Stimulated activated CD8-positive, alpha-beta memory T cell treated with anti-CD3 and anti-CD28 coated beads, Interleukin-4, amount 100 ng/mL, for 4 hours (primary cell): ENCODE measurements at regions not wholly inside any gene's neighbourhood (a gene's known extent, or its start where the extent isn't known, plus 50 kb on each side); places are given as distances from the start of the nearest gene placed in this dataset.
"Not testable (repeated sequence)": the region's sequence is repeated elsewhere in the genome, so short reads cannot be mapped to it uniquely, and the experiment has no call there.

Experiments
- DNase-seq, 2 donors: peaks; one replicate each; pipeline ENCODE4 v3.0.0-alpha.2; 2020; ENCODE audit warnings: low read depth in 2 of 2, low spot score in 1 of 2

DNA sequence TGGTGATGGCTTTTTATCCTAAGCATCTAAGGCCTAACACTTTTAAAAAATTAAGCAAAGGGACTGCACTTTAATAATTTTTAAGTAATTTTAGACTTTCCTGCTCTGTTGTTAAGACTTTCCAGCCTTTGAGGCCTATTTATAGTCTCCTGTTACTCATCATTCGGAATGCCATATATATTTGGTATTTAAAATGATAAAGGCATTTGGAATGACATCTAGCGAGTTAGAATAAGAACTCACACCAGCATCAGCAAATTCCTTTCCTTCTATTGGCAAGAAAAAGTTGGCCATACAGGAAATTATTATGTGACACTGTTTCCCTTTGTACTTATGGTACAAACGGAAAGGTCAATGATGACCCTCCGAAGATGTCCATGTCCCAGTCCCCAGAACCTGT, 88.1 kb upstream of the STMND1 start:
- no peak for DNase-seq

DNA sequence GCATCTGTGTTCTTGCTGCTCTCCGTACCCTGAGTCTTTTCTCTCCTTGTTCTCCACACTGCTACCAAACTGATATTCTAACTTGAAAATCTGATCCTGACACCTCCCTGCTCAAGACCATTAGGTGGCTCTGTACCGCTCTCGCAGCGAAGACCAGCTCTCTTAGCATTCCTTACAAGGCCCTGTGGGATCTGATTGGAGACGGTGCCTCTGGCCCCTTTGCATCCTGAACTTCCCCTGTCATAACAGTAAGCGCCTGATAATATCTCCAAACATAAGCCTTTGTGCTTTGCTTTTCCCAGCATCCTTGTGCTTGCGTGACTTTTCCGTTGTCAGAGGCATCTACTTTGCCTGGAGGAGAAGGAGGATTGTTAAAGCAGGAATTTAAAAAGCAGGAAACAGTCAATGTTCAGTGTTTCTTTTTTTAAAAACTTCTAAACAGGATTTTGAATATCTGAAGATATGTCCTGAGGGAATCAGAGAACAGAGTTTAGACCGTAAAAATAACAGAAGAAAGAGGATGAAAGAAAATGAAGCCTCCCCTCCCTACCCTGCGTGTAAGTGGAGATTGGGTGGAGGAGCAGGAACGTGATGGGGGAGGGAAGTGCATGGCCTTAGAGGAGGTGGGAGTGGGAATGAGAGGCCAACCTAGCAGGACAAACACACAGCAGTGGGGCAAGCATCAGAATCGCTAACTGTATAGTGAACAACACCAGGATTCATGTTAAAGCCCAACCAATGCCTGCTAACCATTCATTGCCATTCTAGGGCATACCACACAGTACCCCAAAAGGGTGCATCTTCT, 89.2 kb upstream of the STMND1 start:
- DNase-seq, result no peak

DNA sequence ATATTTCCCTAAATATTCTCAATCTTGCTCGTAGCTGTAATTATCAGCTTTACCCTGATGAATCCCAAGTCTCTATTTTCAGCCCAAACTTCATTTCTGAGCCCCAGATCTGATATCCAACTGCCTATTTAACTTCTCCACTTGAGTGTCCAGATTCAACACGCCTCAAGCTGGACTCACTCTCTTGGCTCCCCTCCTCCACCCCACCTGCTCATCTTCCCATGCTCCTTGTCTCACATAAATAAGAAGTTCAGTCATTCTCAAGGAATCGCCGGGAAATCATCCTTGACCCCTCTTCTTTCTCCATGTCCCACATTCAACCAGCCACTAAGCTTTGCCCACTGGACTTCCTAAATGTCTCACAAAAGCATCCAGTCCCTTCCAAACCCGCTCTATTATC, 89.9 kb upstream of the STMND1 start:
- no peak for DNase-seq

DNA sequence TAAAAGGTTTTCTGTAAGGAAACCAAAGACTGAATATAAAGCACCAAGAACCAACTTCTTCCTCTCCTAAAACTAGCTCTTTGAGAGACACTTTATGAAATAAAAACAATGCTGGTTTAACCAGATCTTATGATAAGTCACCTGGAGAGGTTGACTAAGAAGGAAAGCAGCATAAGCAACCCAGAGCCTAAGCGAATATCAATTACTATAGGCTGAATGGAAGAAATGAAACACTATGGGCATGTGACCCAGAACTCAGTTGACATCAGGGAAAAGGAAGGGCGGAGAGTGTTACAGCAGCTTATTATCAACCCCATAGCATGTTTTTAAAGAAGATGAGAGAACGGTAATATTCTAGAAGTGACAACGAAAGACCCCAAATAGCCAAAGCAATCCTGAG, 94.1 kb upstream of the STMND1 start:
- no peak for DNase-seq

DNA sequence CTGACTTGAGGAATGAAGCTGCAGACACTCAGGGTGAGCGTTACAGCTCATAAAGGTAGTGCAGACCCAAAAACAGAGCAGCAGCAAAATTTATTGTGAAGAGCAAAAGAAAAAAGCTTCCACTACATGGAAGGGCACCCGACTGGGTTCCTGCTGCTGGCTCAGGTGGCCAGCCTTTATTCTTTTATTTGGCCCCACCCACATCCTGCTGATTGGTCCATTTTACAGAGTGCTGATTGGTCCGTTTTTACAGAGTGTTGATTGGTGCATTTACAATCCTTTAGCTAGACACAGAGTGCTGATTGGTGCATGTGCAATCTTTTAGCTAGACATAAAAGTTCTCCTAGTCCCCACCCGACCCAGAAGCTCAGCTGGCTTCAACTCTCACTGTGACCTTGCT, 95.3 kb upstream of the STMND1 start:
- DNase-seq, result no peak

DNA sequence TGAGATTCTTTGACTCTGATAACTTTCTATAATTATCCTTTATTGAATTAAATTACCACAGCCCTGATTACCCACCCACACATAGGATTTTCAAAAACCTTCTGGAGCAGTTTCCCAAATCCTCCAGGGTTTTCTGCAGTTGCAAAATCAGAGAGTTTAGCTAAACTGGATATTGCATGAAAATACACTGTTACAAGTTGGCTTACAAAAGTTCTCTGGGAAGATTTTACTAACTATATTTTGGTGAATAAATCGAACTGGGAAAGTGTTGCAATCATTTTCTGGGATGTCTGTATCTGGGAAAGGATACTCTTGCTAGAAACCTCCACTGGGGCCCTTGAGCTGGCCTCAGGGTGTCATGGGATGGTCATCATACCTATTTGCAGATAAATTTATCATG, 97.6 kb upstream of the STMND1 start:
- DNase-seq, result no peak

DNA sequence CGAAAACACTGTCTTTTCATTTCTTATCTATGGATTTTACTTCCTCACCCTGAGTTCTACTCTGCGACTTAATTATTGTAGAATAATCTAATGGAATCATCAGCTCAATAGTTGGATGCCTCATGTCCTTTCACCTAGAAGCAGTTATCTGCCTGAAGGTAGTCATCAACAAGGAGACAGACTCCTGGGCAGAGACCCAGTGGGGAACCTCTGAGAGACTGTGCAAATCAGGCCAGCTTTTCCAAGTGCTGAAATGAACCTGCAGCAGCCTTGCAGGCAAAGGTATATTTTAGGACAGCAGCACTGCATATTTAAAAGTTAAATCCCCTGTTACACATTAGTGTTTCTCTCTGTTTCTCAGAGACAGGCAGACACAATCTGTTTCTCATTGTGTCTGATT, 99.7 kb upstream of the STMND1 start:
- DNase-seq, result no peak

DNA sequence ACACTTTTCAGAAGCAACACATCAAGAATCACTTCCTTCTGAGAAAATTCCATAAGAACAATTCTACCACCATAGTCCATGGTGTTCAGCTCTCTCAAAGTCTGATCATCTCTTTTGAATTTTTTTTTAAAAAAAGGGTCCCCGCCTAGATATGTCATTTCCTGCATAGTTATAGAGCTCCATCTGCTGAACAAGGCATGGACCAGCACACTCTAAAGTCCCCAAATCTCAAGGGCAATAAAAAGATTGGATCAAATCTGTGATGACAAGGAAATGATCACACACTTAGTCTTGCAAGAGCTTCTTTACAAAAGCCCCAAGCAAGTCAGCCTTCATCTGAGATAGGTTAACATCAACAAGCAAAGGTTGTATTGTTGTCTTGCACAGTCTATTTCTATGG, 100.7 kb upstream of the STMND1 start:
- no peak for DNase-seq

DNA sequence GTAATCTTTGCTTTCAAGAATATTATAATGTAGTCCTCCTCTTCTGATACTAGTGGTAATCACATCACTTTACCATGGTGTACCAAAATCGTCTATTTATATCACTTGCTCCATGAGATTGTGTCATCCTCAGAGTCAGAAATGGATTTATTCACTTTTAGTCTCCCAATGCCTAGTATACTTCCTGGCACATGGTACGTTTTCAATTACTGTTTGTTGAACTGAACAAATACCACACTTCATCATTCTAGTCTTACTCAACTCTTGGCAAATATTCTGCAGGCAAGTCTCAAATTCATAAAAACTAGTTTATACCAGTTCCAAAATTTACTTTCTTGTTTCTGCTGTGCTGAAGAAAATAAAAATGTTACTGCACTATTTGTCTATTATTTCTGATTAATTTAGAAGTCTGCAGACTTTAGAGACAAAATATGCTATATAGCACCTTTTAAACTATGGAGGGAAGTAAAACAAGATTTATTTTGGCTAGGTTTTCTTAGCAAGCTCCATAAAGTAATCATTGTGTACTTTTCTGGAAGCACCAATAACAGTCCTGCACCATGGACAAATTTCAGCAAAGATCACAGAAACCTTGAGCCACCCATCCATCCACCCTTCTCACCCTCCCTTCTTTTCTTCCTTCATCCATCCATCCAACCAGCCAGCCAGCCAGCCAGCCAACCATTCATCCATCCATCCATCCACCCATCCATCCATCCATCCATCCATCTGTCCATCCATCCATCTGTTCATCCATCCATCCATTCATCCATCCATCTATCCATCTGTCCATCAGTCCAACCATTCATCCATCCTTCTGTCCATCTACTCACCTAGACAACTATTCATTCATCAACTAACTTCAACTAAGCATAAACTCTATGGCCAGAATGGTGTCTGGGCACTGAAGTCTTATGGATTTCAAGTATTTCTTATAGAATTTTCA, 102.1 kb upstream of the STMND1 start:
- no peak for DNase-seq

DNA sequence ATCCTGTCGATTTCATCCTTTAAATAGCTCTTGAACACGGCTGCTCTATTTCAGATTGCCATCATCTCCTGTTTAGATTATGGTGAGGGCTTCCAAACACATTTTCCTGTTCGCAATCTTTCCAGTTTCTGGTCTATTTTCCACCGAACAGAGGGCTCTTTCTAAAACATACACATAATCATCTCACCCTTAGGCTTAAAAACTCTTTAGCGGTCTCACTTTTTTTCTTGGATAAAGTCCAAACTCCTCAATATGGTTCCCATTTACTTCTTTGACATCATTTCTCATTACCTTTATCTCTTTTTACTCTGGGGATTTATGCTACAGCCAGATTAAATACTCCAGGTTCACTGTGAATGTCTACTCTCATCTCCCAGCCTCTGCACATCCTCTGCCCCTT, 103.4 kb upstream of the STMND1 start:
- no peak for DNase-seq

DNA sequence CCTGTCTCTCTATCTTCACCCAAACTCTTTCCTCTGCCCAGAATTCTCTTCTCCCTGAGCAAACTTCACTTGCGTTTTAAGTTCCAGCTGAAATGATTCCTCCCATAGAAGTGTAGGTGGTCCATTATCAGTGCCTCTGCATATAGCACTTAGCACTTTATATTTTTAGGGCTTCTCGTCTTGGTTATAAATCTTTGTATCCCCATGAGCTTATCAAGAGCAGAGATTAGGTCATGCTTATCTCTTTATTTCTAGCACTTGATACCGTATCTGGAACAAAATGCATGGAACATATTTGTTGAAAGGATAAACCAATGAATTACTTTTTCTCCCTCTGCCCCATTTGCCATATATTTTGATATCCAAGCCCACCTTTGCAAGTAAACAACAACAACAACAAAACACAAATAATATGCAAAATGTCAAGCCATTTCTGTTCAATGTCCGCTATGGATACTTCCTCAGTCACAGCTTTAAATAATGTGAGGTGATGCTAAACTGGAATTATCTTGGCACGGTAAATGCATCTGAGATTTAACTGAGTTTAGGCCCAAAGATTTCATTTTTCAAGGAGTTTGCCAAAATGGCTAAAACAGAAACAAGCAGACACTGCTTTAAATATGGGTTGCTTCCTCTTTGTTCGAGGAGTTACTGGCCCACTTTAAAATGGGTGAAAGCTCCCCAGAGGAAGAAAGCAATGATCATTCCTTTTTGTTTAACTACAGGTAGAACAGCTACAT, 106.2 kb upstream of the STMND1 start:
- DNase-seq, result no peak

DNA sequence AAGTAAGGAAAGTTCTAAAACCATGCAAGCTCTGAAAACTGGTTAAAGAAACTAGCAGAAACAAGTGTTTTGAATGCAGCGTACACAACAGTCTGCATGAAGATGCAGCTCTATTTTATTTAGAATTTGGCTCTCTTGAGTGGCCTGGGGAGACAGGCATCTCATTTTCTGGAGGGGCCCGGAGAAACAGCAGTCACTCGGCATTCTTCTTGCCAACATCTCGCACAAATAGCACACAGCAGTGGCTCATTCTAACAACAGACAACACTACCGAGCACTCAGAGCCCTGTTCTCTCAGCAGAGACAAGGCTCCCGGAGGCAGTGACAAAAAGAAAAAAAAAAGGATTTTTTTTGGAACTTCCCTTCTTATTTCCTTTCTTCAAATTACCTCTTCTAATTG, 108.5 kb upstream of the STMND1 start:
- DNase-seq, result no peak

DNA sequence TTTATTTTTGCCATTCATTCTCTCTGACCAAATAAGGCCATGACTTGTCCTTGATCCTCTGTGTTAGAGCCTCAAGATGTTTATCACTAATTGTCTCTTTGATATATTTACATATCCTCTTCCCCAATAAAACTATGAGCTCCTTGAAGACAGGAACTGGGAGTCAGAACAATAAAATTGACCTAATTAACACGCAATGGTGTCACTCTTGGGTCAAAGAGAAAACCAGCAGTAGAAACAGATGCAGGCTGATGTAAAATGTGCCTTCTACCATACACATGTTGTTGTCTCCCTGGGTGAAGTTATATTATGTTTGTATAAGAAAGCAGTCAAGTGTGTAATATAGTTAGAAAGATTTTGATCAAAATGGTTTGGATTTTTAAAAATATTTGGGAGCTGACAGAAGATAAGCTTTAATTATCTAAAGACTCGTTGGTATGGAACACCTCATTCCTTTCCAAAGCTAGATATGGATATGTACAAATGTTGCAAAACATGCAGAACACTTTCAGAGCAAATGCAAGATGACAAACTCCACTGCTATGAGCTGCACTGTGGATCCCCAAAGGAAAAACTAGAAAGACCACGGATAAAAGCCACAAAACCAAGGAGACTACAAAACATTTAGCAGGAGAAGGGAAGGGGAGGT, 109.7 kb upstream of the STMND1 start:
- no peak for DNase-seq

DNA sequence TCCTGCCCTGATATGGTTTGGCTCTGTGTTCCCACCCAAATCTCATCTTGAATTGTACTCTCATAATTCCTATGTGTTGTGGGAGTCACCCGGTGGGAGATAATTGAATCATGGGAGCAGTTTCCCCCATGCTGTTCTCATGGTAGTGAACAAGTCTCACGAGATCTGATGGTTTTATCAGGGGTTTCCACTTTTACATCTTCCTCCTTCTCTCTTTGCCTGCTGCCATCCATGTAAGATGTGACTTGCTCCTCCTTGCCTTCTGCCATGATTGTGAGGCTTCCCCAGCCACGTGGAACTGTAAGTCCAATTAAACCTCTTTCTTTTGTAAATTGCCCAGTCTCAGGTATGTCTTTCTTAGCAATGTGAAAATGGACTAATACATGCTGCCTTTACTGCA, 111.9 kb upstream of the STMND1 start:
- not testable (repeated sequence) for DNase-seq

DNA sequence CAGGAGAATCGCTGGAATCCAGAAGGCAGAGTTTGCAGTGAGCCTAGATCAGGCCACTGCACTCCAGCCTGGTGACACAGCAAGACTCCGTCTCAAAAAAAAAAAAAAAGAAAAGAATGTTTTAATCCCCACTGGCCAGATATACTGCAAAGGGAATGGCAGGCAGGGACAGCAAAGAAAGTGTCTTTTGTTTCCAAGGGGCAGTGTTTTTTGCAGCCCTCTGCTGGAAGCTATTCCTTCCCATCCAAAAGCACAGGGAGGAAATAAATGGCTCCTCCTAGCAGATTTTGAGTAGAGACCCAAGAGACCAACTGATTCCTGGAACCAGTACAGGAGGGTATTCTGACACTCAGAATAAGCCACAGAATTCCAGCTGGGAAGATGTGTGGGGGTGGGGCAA, 112.5 kb upstream of the STMND1 start:
- no peak for DNase-seq

DNA sequence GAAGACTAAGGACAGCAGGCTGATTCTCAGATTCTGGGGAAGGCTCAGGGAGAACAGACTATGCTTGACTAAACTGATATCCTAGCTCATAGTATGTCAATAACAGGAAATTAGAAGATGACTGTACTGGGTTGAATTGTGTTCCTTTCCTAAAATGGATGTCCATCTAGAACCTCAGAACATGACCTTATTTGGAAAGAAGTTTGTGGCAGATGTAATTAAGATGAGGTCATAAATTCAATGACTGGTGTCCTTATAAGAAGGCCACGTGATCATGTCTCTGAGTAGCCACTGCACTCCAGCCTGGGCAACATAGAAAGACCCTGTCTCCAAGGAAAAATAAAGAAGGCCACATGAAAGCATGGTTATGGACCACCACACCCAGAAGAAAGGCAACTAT, 113.9 kb upstream of the STMND1 start:
- no peak for DNase-seq

DNA sequence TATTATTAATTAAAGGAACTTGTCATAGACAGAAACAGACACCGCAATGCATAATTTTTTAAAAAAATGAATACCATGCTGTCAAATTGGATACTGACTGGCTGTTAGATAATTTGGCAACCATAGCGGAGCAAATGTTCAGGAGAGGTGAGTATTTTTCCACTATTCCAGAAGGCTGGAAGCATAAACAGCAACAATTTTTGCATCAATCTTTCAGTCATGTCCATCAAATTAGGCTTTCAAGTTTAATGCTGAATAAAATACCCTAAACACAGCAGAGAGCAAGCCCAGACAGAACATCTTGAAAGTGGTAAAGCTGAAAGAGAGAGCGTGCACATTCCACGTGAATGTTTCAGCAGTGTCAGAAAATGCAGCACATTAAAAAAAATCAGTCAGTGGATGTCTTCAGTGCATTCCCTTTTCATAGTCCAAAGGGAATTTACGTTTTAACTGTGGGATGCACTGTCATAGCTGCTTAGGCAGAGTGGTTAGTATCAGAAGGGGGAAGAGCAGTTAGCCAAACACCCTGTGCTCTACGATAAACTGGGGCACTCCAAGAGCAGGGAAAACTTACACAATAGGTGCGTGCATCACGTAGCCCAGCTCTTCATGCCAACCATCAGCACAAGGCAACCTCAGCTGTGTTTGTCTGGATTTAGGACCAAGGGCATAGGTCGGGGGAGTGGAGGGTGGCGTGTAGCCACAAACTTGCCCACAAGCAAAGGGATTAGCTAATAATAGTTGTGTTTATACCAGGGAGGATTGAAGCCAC, 116.2 kb upstream of the STMND1 start:
- DNase-seq, result no peak

DNA sequence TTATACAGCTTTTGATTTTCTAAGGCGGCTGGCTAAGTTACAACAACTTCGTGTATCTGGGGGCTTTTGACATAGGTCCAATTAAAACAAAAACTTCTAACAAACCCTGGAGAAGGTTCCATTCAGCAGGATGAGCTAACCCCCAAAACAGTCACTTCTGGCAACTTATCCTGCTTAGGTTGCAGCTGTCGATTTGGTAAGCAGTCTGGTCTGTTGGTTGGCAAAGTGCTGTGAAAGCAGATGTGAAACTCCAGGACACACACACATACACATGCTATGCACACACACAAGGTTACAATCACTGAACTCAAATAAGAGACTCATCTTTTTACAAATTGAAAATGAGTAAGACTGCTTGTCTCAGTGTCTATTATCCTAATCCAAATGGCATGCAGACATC, 119.0 kb upstream of the STMND1 start:
- DNase-seq, result no peak

DNA sequence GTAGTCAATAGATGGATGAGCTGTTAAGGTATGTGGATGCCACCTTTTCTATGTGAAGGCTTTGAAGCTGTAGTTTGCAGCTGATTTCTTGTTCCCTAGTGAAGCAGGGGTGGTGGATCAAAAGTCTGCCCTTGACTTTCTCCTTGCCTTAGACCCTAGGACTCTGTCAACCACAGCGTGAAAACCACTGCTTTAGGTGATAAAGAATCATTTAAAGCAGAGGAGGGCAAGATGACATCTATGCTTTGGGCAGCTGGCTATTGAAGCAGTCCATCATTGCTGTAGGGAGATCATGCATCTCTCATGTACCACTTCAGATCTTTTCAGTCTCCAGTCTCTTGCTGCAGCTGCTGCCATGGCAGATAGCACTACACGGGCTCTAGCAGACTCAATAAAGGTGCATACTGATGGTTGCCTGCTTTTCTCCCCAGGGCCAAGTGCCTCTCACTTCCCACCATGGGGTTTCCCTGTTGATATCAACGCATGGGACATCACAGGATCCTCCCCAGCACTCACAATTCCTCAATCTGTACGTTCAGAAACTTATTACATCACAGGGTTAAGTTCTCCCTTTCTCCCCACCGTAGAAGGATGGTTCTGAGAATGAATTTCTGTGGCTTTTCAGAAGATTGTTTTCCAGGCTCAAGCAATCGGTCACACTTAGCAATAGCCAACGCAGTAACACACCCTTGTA, 122.0 kb upstream of the STMND1 start:
- DNase-seq, result no peak

DNA sequence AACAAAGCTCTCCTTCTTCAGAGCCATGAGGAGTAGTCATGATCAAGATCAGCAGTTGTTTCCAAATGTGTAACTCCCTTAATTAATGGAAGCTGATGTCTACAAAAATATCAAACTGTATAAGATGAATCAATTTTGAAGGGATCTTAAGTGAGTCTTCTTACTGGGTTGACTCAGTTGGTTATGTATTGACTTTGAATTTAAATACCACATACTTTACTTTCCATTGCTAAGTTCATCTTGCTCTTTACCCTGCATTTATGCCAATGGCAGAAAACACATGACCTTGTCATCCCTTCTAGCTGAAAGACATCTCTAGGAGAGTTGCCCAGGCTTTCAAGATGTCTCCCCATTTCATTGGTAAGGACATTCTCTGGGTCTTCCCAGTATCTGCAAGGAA, 123.2 kb upstream of the STMND1 start:
- DNase-seq, result no peak
